GM12878 (cell line): ENCODE measurements at regions not wholly inside any gene's neighbourhood (a gene's known extent, or its start where the extent isn't known, plus 50 kb on each side); places are given as distances from the start of the nearest gene placed in this dataset.

Experiments used
- ATAC-seq: fragments of 200-7000 bp; cut with Tn5 transposase; 3 replicates; pipeline ENCODE4 v1.9.1; 2020; ENCODE audit warnings: mild to moderate bottlenecking, moderate library complexity
- BruUV-seq: library from RNA; stranded (reverse); fragments of 400-500 nt; replicated peaks from 2 replicates; lab custom pipeline; 2021; lab: Mats Ljungman, UMichigan
- CTCF ChIA-PET: fragments of 300-600 bp; sonication (Branson Sonifier 250); formaldehyde crosslinking; extraction: SDS; loops from one replicate; lab custom pipeline; 2021; ENCODE audit warnings: inconsistent platforms; lab: Yijun Ruan, JAX
- POLR2A ChIA-PET: fragments of 350-600 bp; formaldehyde crosslinking; extraction: SDS; loops from one replicate; lab custom pipeline; 2021; ENCODE audit warnings: inconsistent platforms; lab: Charles Lee
- RAD21 ChIA-PET: fragments of 300-600 bp; sonication (Branson Sonifier 250); formaldehyde crosslinking; loops from one replicate; lab custom pipeline; 2023; ENCODE audit warnings: antibody characterized with exemption; ENCODE audit not compliant: unreplicated experiment; lab: Charles Lee
- SMC1A ChIA-PET: fragments of 300-600 bp; sonication (Branson Sonifier 250); formaldehyde crosslinking; loops from one replicate; lab custom pipeline; 2023; ENCODE audit not compliant: unreplicated experiment, uncharacterized antibody; lab: Charles Lee
- DNase-seq: peaks from one replicate; pipeline ENCODE4 v3.0.0-alpha.2; 2011; ENCODE audit warnings: low read depth, low spot score
- FAIRE-seq: peaks from 3 replicates; lab custom pipeline; 2011; peaks lifted over from hg19 to GRCh38; lab: Jason Lieb, UNC
- H2AFZ ChIP-seq: 2 replicates; pipeline ENCODE4 v1.6.0; 2011; ENCODE audit warnings: low read depth, low read length, control low read depth; ENCODE audit not compliant: control insufficient read depth
- H3K27ac ChIP-seq: 2 replicates; pipeline ENCODE4 v1.5.1; 2011; ENCODE audit warnings: control low read depth; ENCODE audit not compliant: control insufficient read depth, insufficient read depth
- H3K27me3 ChIP-seq, 2 experiments: replicated peaks in 1 of 2; 2 replicates each; pipeline versions ENCODE4 v1.6.0 to v1.6.1; 2011; ENCODE audit warnings: low read length in 1 of 2; ENCODE audit not compliant: control insufficient read depth in 2 of 2, insufficient read depth in 2 of 2
- H3K36me3 ChIP-seq, 2 experiments: 2 replicates each; pipeline ENCODE4 v1.5.1; 2011; ENCODE audit warnings: low read length in 1 of 2; ENCODE audit not compliant: control insufficient read depth in 2 of 2, insufficient read depth in 2 of 2
- H3K4me1 ChIP-seq: 2 replicates; pipeline ENCODE4 v1.6.1; 2011; ENCODE audit warnings: mild to moderate bottlenecking, low read length, moderate library complexity, mixed read lengths; ENCODE audit not compliant: control insufficient read depth, insufficient read depth
- H3K4me2 ChIP-seq: 2 replicates; pipeline ENCODE4 v1.6.0; 2011; ENCODE audit warnings: control low read depth; ENCODE audit not compliant: control insufficient read depth, insufficient read depth
- H3K4me3 ChIP-seq: fragments of 200-600 bp; sonication (generic); 2 replicates; pipeline ENCODE4 v1.5.1; 2016
- H3K79me2 ChIP-seq: 2 replicates; pipeline ENCODE4 v1.6.0; 2011; ENCODE audit warnings: low read length; ENCODE audit not compliant: control insufficient read depth, insufficient read depth
- H3K9ac ChIP-seq: 2 replicates; pipeline ENCODE4 v1.8.0; 2011; ENCODE audit warnings: low read length, control low read depth, mixed read lengths; ENCODE audit not compliant: control insufficient read depth, insufficient read depth
- H3K9me3 ChIP-seq: replicated peaks from 3 replicates; pipeline ENCODE4 v1.5.1; 2011; ENCODE audit warnings: mild to moderate bottlenecking, low read length; ENCODE audit not compliant: control insufficient read depth, insufficient read depth
- H4K20me1 ChIP-seq: 2 replicates; pipeline ENCODE4 v1.6.0; 2011; ENCODE audit not compliant: control insufficient read depth, insufficient read depth
- CBFB ChIP-seq: IDR thresholded peaks from 2 replicates; pipeline ENCODE4 v1.6.1; 2016; ENCODE audit warnings: antibody characterized with exemption, low read depth
- CHD4 ChIP-seq: fragments of 200-600 bp; sonication (generic); IDR thresholded peaks from 2 replicates; pipeline ENCODE4 v1.6.1; 2016; ENCODE audit warnings: mild to moderate bottlenecking
- ETV6 ChIP-seq, 2 experiments: fragments of 450-650 bp in 1 of 2; IDR thresholded peaks in 1 of 2; conservative IDR thresholded peaks in 1 of 2; 2 replicates each; pipeline ENCODE4 v1.6.1; 2014; ENCODE audit warnings: antibody characterized with exemption in 1 of 2, borderline replicate concordance in 1 of 2, low read depth in 1 of 2, mild to moderate bottlenecking in 1 of 2, moderate library complexity in 1 of 2
- GABPA ChIP-seq: IDR thresholded peaks from 2 replicates; pipeline ENCODE4 v1.6.1; 2014; ENCODE audit warnings: antibody characterized with exemption, low read depth, mild to moderate bottlenecking, inconsistent platforms
- HCFC1 ChIP-seq: fragments of 150-350 bp; IDR thresholded peaks from 2 replicates; pipeline ENCODE4 v1.6.1; 2014; ENCODE audit warnings: low read length
- MXI1 ChIP-seq: fragments of 150-350 bp; IDR thresholded peaks from 2 replicates; pipeline ENCODE4 v1.6.1; 2011; ENCODE audit warnings: low read depth, mild to moderate bottlenecking, inconsistent platforms, low read length, improper control_type of control experiment
- MYC ChIP-seq: IDR thresholded peaks from 2 replicates; pipeline ENCODE4 v1.6.1; 2011; ENCODE audit warnings: mild to moderate bottlenecking, low read length, moderate library complexity, inconsistent platforms; ENCODE audit not compliant: insufficient read depth, insufficient replicate concordance, insufficient read length, severe bottlenecking
- TCF7 ChIP-seq: IDR thresholded peaks from 2 replicates; pipeline ENCODE4 v1.6.1; 2014; ENCODE audit warnings: antibody characterized with exemption, borderline replicate concordance
- WGBS: methylation state at CpG from one replicate; pipeline ENCODE4 v1.1.6; 2016; ENCODE audit warnings: low lambda C conversion rate; ENCODE audit not compliant: insufficient replicate concordance, insufficient coverage; ENCODE audit errors: missing lambda C conversion rate; 5-methylcytosine and 5-hydroxymethylcytosine counted together
- in situ Hi-C: fragments of 300-500 bp; cut with MboI; formaldehyde crosslinking; loops from 9 replicates; pipeline ENCODE4 v1.14.3; 2018; ENCODE audit warnings: mixed read lengths
- intact Hi-C: fragments of 100-400 bp; cut with micrococcal nuclease; formaldehyde crosslinking; loops from one replicate; pipeline ENCODE4 v1.14.2; 2022; ENCODE audit not compliant: unreplicated experiment

GRCh38 chr18:69213842-69214241 lies 186.8 kb upstream of the DOK6 start:
- WGBS, result 29% methylated on average over 3 of the region's 3 CpGs
- H4K20me1 ChIP-seq, result no peaks in the 10 kb centered on the region
- no peak overlapping the region for H2AFZ ChIP-seq
- CTCF ChIA-PET, result no interaction called here
- no peak for DNase-seq
- SMC1A ChIA-PET, result no interaction called here
- FAIRE-seq, result no peak
- RAD21 ChIA-PET, result no interaction called here
- intact Hi-C loops (no loop called here), in situ Hi-C loops (no loop called here)
- no peaks in the 10 kb centered on the region for H3K9me3 ChIP-seq
- no peak overlapping the region for H3K9ac ChIP-seq
- BruUV-seq, result no TSS peak
- H3K27me3 ChIP-seq, result no peaks in the 10 kb centered on the region
- H3K4me2 ChIP-seq, result no peak overlapping the region
- no peak overlapping the region for H3K4me3 ChIP-seq
- POLR2A ChIA-PET, result no interaction called here
- no peak overlapping the region for H3K27ac ChIP-seq
- no peaks in the 10 kb centered on the region for H3K79me2 ChIP-seq
- no peaks in the 10 kb centered on the region for H3K36me3 ChIP-seq
- TF ChIP-seq CBFB (no peak), TCF7 (no peak), ETV6 (conservative IDR thresholded peaks at IDR 0.05 in 1 of 2, IDR thresholded peaks at IDR 0.05 in 1 of 2; ENCODE audit: borderline replicate concordance in 1 of 2, low read depth in 1 of 2) (no peak), CHD4 (no peak), MYC (no peak), GABPA (no peak), MXI1 (no peak)
- no peak for ATAC-seq
- no peaks in the 10 kb centered on the region for H3K4me1 ChIP-seq

GRCh38 chr18:69215161-69215560 lies 185.5 kb upstream of the DOK6 start:
- no peak overlapping the region for H3K4me3 ChIP-seq
- no peak overlapping the region for H3K27ac ChIP-seq
- intact Hi-C loops, result no loop called here
- in situ Hi-C loops, result no loop called here
- TF ChIP-seq HCFC1, result no peak
- 4% methylated on average over 1 of the region's 1 CpG for WGBS
- no peak overlapping the region for H3K4me2 ChIP-seq
- RAD21 ChIA-PET, result no interaction called here
- ATAC-seq (no peak), FAIRE-seq (no peak), DNase-seq (no peak)
- no peak overlapping the region for H3K9ac ChIP-seq
- SMC1A ChIA-PET, result no interaction called here
- no peaks in the 10 kb centered on the region for H4K20me1 ChIP-seq
- no peaks in the 10 kb centered on the region for H3K4me1 ChIP-seq
- no peaks in the 10 kb centered on the region for H3K79me2 ChIP-seq
- H3K36me3 ChIP-seq, result no peaks in the 10 kb centered on the region
- H2AFZ ChIP-seq, result no peak overlapping the region
- BruUV-seq, result no TSS peak
- no peaks in the 10 kb centered on the region for H3K27me3 ChIP-seq
- no peaks in the 10 kb centered on the region for H3K9me3 ChIP-seq
- CTCF ChIA-PET, result no interaction called here
- POLR2A ChIA-PET, result no interaction called here
